ENCODE measurements at regions not wholly inside any gene's neighbourhood (a gene's known extent, or its start where the extent isn't known, plus 50 kb on each side); places are given as distances from the start of the nearest gene placed in this dataset.
A peak's percentile ranks its signal among the peaks of the same experiment; 100 is the strongest.

DNA sequence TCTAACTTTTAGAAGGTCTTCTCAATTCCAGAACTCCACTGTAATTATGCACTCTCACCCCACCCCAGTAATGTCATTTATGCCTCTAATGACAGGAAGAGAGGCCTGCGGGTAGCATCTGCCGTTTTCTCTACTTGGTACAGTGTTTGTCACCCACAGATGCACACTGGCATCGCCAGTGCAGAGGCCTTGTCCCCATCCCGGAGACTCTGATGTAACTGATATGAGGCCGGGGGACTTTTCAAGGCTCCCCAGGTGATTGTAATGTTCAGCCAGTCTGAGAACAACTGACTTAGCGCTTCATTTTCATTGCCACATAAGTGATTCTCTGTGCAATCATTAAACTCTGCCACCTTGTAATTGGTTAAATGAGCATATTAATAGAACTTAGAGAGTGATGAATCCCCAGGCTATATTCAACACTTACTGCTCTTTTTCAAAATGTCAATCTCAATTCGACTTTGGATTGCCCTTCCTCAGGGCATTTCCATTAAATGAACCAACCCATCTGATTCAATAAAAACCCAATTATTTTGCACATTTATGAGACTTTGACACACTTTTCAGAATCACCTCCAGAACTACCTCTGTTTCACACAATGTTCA lies 113.2 kb downstream of the HERPUD2 start:
- no peak for DNase-seq (ENCODE audit: low read depth)

DNA sequence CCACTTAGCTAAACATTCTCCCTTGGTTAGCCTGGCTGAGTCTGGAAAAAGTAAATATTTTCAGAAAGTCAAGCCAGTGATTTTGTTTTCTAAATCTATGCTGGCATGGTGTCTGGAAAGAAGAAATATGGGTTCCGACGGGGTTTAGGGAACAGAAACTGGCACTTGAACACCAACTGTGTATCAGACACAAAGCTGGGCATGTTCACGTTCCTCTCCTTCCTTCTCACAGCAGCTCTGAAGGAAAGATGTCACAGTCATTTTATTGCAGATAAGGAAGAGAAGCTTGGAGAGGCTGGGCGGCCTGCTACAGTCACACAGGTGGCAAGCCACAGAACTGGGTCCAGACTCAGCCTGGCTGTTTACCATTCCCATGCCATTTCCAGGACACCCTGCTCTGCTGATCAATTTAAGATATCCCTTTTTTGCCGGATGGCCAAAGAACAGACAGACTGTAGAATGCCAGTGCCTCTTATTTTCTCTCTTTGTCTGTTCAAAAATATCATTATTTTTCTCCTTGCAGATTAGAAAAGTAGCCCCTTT lies 118.8 kb downstream of the HERPUD2 start:
- DNase-seq (ENCODE audit: low read depth): no peak

DNA sequence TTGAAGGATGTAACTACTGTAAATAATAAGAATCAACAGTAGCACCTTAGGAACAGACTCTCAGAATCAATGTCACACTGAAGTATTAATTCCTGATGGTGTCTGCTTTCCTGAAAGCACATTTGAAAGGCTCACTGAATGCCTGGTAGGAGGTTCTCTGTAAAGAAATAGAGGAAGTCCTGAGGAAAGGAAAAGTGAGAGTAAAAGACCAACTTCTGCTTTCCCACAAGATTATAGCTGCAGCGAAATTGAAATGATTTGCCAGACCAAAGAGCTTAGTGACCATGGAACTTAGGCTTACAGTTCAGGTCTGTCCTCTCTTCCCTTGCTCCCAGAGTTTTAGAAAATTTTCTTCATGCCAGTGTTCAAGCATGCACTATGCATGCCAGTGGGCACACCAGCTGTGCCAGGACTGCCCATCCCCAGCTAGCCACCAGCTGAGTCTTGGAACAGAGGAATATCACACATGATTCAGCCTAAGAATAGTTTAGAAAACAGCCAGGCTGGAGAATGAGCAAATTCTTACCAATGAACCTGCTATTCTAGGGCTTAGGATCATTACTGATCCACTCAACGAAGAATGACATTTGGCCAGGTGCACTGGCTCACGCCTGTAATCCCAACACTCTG lies 123.2 kb downstream of the HERPUD2 start:
- DNase-seq (ENCODE audit: low read depth): no peak

DNA sequence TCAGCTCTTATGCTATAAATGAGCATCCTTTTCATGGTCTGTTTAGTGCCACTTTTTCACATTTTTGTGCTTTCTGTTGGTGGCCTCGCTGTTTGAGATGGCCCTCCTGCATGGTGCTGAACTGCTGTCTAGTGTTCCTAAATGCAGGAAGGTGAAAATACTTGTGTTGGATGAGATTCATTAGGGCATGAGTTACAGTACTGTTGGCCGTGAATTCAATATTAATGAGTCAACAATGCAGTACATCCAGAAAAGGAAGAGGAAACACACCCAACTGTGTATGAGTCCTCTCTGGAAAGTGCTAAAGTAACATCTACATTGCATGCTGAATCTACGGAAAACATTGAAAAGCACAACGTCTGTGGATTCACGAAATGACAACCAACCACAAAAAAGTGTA lies 124.0 kb downstream of the HERPUD2 start:
- no peak for DNase-seq (ENCODE audit: low read depth)

DNA sequence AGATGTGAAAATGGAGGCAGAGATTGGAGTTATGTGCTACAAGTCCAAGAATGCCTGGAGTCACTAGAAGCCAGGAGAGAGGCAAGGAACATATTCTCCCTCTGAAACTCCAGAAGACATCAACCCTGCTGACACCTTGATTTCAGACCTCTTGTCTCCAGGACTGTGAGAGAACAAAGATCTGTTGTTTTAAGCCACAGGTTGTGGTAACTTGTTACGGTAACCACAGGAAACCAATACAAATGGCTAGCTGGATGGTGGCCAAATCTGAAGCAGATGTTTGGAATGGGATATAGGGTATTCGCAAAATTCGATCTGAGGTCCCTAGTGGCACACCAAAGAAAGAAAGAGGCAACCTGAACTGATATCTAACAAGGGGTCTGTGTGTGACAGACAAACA lies 129.0 kb downstream of the HERPUD2 start:
- no peak for DNase-seq (ENCODE audit: low read depth)

DNA sequence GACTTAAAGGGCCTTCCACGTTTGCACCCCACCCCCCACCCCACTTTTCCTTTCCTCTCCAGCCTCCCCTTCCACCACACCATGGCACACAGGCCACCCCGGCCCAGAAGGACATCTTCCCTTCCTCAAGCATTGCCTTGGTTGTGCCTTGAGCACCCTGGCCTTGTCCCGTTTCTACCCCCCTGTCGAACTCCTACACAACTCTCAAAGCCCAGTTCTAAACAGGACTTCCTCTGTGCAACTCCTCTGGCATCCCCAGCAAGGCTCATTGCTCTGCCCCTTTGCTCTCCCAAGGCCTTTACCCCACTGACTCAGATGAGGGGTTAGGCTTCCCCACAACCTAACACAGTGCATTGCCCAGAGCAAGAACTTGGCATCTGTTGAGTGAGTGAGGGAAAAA lies 136.1 kb downstream of the HERPUD2 start:
- DNase-seq (ENCODE audit: low read depth): no peak

DNA sequence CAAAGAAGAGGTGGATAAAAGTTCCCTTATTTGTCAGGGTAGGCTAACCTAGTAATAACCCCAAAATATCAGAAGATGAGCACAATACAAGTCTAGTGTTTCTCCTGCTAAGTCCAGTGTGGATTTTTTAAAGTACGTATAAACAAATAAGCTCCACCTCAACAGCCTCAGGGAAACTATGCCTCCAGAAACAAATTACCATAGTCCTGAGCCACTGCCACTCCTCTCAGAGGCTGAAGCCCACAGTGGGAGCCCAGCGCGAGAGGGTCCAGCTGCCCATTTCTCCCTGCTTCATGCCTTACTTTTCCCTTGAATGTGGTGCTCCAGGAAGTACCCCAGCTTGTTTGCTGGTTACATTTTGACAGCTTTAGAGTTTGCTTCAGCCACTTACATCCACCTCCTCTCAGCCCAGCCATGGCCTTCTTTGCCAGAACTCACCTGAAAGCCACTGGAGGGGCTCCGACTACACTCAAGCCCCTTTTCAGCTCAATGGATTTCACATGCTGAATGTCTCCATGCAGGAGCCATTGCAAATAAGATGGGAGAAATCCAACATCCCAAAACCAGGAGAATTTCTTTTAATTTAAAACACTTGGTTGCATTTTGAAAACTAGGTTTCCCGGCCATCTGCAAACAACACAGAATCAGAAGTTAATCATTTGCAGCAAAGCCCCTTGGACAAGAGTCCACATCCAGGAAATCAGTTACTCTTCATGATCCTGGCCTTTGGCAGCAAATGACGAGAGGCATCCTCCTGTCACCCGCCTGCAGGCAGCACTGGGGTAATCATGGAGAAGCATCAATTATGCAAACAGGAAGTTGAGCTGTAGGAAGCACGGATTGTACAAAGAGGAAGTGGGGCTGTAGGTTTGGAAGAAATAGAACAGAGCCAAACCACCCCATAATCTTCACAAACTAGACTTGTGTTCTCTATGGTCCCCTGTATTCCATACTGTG lies 138.1 kb downstream of the HERPUD2 start:
- DNase-seq (ENCODE audit: low read depth): no peak

DNA sequence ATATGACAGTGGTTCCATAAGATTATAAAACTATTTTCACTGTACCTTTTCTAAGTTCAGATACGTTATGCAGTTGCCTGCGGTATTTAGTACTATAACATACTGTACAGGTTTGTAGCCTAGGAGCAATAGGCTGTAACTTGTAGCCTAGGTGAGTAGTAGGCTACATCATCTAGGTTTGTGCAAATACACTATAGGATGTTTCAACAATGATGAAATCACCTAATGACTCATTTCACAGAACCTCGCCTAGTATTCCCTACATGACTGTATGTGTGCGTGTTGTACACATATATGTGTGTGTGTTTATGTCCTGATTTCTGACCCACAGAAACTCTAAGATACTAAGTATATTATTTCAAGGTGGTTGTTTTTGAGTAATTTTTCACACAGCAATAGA lies 139.0 kb downstream of the HERPUD2 start:
- DNase-seq (ENCODE audit: low read depth): no peak

DNA sequence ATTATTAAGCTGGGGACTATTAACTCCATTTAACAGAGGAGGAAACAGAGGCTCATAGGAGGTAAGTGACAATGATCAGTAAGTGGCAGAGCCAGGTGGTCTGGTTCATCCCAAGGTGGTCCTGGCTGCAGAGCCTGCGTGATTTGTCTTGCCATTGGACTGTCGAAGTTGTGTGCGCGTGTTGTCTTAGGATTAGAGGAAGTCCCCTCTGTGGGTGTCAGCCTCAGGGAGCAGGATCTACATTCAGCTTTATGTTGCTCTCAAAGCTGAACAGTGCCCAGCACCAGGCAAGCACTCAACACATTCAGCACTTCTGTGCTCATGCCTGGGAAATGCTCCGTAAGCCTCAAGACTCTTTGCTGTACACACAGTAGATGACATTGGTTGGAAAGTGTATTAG lies 139.5 kb downstream of the HERPUD2 start:
- DNase-seq (ENCODE audit: low read depth): no peak

DNA sequence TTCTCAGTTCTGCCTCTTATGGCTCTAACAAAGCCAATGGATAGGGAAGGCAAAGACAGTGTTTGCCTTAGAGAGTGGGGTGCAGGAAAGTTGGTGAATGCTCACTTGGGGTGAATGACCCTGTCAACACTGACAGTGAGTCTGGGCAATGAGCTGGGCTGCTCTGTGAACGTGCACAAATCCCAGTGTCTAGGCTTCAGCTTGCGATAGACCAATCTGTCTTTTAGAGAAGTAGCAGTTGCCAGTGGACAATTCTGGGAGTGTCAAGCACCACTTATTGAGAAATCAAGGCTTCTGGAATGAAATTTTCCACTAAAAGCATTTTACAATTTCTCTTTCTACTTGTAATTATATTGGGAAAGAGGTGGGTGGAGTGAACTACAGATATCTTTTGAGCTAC lies 141.4 kb downstream of the HERPUD2 start:
- no peak for DNase-seq (ENCODE audit: low read depth)

DNA sequence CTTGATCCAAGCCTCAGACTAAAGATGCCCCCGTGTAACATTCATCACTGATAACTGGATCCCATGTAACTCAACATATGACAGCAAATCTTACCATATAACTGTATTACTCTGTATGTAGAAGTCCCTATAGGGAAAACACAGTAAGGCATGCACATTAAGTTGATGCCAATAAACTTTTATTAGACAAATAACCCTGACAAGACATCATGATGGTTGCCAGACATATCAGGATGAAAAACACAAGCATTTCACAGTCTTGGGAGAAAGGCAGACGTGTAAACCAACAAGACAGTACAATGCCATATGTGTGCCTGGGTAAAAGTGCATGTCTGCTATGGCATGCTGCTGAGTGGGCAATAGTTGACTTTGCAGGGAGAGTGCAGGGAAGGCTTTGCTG lies 142.2 kb downstream of the HERPUD2 start:
- no peak for DNase-seq (ENCODE audit: low read depth)

DNA sequence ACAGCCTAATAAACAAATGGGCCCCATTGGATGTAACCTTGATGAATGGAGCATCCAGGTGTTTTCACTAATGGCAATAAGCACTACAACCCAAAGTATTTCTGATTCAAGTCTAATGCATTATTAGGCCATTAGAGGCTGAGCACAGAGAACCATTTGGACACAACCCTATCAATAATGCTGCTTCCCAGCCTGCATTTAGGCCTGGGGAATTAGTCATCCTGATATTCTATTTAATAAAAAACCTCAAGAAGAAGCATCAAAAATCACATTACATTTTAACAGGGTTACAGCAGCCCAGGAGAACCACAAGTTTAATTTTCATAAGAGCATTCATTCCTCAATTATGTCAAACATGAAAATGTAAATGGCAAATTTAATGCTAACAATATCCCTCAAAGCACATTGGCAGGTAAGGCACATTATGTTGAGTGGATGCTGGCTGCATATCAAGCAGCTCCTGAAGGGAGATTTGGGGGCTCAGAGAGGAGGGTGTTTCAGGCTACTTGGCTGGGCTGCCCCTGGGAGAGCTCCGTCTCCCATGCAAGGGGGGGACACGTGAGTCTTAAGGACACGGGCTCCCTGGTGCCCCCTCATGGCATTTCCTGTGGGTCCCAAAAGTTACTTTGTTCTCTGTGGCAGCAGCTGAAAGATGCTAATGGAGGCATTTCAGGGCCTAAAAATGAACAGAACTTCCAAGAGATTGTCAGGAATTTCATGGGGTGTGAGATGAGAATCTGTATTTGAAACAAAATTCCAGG lies 143.4 kb downstream of the HERPUD2 start:
- DNase-seq (ENCODE audit: low read depth): no peak

DNA sequence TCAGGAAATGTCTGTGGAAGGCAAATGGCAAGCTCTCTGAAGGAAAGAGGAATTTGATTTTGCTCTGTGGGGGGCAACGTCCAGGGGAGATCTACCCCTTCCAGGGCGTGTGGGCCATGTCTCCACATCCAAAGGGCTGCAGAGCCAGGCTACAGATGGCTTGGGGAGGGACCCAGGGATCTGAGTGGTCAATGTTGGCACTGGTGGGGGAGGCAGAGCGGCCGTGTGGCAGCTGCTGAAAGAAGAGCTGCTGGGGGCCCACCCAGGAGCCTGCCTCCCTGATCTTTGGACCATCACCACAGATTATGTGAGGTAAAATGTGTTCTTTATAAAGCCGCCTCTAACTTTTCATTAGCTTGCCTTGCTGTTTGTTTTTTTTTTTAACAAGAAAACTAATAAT lies 144.1 kb downstream of the HERPUD2 start:
- no peak for DNase-seq (ENCODE audit: low read depth)

DNA sequence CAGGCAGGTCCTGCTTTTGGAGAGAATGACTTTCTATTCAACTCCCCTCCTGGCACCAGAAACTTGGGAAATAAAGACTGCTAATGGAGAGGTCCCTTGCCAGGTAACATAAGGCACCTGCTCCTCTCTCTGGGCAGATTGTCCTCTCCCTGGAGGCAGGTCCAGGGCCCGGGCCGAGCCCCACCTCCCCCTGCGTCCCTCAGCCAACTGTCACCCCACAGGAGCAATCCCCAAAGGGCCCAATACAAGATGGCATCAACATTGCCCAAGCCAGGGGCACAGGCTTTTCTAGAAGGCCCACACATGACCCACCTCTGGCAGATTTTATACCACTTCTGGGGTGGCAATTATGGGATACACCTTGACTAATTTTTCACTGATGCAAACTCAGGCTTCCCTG lies 145.2 kb downstream of the HERPUD2 start:
- no peak for DNase-seq (ENCODE audit: low read depth)

DNA sequence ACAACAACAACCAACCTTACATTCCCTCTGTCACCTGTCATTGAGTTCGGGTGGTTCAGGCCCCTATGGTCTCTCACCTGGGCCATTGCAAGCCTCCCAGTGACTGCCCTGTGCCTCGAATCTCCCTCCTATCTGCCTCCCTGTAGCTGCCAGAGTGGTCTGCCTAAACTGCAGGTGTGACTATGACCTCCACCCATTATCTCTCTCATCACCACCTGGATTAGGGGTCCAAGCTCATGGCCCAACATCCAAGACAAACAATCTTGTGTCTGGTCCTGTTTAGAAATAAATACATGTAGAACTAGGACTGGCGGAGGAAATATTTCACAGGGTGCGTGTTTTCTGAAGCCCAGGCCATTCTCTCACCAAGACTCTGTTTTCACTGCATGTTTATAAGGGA lies 146.6 kb downstream of the HERPUD2 start:
- DNase-seq (ENCODE audit: low read depth): no peak

DNA sequence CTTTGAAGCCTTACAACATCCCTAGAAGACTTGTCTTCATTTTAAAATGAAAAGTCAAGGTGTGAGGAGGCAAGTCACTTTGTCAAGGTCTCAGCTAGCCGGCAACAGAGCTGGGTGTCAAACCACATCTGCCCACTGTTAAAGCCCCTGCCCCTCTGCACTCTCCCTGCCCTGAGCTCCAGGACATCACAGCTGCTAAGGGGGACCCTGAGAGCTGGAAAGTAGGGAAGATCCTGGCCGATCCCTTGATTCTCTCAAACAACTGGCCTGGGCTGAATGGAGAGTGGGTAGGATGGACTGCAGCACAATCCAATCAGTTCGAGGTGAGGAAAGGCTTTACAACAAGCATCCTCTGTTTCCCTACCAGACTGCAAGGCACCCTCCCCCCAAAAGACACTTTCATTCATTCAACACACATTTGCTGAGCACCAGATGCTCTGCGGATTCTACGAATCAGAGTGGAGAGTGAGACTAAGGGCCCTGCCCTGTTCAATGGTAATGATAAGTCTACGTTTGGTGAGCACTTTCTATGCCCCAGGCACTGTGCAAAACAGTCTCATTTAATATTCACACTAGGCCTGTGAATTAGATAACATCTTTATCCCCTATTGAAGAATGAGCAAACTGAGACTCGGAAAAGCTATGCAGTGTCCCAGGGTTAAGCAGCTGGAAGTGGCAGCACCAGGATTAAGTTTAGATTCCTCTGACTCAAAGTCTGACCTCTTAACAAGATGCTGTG lies 148.1 kb downstream of the HERPUD2 start:
- DNase-seq (ENCODE audit: low read depth): no peak

DNA sequence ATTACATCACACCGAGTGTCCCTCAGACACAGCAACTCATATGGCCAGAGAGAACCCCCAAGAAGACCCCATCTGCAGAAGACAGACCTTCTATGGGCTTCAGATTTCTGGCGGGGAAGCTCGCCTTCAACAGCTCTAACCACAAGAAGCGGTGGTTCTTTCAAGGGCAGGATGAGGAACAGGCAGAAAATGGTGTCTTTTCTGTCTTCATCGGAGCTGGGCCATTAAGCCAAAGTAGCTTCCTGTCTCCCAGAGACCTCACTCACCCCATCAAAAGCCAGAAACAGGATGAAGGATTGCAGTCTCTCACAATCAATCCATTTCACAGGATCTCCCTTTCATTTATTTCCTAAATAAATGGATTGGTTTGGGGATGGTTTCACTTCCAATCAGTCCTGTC lies 149.1 kb downstream of the HERPUD2 start:
- no peak for DNase-seq (ENCODE audit: low read depth)

DNA sequence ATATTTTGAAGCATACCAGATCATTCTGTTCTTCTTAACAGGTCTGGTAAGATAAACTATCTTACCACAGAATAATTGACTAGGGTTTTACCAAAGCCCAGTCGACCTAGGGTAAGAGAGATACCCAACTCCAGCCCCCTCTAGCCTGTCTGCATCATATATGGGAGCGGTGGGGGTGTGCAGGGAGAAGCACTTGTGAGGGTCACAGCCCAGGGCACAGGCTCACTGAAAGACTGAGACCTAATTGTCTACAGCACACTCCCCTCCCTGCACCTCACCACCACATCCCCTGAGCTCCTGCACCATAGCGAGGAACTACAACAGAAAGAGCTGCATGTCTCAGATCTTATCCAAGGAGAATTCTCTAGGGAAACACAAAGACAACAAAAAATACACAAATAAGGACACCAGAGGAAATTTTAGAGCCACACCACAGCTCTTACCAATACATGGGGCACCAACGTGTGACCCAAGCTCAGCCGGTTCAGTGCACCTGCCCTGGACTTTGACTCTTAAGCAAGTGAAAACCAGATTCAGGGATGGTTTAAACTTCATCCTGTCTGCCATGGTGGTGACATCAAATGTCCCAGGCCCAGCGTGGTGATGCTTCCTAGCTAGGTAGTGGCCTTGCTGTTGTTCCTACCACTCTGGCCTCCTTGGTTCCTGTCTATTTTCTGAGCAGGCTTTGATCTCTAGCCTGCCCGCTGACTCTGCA lies 150.8 kb downstream of the HERPUD2 start:
- no peak for DNase-seq (ENCODE audit: low read depth)

DNA sequence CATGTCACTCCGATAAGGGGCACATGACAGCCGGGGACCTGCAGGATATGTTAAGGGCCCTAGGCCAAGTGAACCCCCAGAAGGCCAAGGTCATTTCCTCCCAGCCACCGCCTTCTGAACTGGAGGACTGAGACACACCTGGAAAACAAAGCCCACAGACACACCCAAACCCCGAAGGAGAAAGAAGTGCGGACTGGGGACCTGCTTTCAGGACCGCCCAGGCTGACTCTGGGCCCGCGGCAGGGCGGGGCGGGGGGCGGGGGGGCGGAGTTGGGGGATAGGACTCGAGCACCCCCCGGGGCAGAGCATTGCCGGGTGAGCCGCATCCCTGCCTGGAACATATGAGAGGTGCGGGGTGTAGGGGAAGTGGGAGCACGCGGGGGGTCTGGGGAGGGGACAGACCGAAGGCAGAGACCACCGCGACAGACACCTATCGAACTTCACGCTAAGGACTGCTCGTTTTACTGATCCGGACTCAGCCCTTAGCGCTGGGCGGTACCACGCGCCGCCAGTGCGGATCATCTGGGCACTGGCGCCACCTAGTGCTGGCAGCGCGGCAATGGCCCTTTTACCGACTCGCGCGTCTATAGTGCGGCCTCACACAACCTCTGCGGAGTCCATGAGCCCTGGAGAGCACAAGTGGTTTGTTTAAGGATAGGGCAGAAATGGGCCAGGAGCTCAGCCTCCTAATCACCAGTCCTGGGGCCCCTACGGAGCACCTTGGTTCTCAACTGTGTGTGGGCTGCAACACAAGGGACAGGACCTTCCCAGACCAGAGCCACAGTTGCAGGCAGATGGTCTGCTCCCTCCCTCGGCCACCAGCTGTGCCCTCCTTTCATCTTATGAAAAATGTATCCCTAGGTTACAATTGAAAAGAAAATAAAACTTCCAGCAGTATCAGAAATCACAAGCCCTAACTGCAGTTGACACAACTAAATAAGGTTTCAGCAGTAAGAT lies 157.6 kb downstream of the HERPUD2 start:
- DNase-seq (ENCODE audit: low read depth): peak; percentile 63

DNA sequence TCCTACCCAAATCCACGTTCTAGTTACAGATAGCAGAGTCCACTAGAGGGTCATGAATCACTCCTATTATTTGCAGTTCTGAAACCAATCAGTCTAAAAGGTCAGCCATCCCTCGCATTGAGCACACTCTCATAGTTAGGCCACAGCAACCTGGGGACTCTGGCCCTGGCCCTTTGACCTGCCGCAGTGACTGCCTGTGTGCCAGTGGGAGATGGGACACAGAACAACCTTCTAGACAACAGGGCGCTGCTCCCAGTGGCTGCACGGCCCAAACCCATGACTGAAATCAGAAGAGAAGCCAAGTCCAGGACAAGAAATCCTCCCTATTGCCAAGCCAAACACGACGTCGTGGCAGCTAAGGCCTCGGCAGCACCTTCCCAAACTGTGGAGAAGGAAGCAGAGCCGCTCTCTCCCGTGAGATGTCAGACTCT lies 158.5 kb downstream of the HERPUD2 start:
- no peak for DNase-seq (ENCODE audit: low read depth)
